ENCODE measurements at regions not wholly inside any gene's neighbourhood (a gene's known extent, or its start where the extent isn't known, plus 50 kb on each side); places are given as distances from the start of the nearest gene placed in this dataset.

GRCh38 chr1:88457197-88457596 lies 226.9 kb upstream of the PKN2 start:
- ChIA-PET POLR2A (ENCODE audit: partially characterized antibody) (no interaction called here), CTCF (ENCODE audit: partially characterized antibody) (no interaction called here)
- H3K4me3 Mint-ChIP-seq: no peak overlapping the region
- intact Hi-C loops (cut with micrococcal nuclease): no loop called here
- no peaks in the 10 kb centered on the region for H3K27me3 ChIP-seq (ENCODE audit: insufficient read depth, low read length)
- no peak overlapping the region for H3K27ac Mint-ChIP-seq
- peaks cover 0 to 3% (median under 1%) of the 10 kb centered on the region in 4 donors for H3K4me1 Mint-ChIP-seq
- no peaks in the 10 kb centered on the region for H3K36me3 ChIP-seq (ENCODE audit: insufficient read depth, low read length)
- no peaks in the 10 kb centered on the region for H3K9me3 ChIP-seq (ENCODE audit: control insufficient read depth in 1 of 2, low read length in 2 of 2)
- no peak for DNase-seq
- peaks cover 0 to 11% of the 10 kb centered on the region in 2 donors for H3K27me3 Mint-ChIP-seq
- no peak overlapping the region for H3K27ac ChIP-seq (ENCODE audit: low read depth, low read length)
- H3K9me3 Mint-ChIP-seq: peaks cover 0 to 5% (median 0%) of the 10 kb centered on the region in 8 donors
- no peaks in the 10 kb centered on the region for H3K36me3 Mint-ChIP-seq
- H3K4me1 ChIP-seq (ENCODE audit: insufficient read depth, low read length): no peaks in the 10 kb centered on the region
- no peak overlapping the region for H3K4me3 ChIP-seq (ENCODE audit: low read length in 2 of 2)

- peaks cover 0 to 7% (median under 1%) of the 10 kb centered on the region in 4 donors for H3K4me1 Mint-ChIP-seq
- no peak overlapping the region for H3K27ac ChIP-seq (ENCODE audit: low read depth, low read length)
- H3K36me3 Mint-ChIP-seq: no peaks in the 10 kb centered on the region
- no peak overlapping the region for H3K4me3 Mint-ChIP-seq
- no peak overlapping the region for H3K4me3 ChIP-seq (ENCODE audit: low read length in 2 of 2)
- no peaks in the 10 kb centered on the region for H3K9me3 ChIP-seq (ENCODE audit: control insufficient read depth in 1 of 2, low read length in 2 of 2)
- DNase-seq: no peak
- H3K27me3 Mint-ChIP-seq: peaks cover 0 to 17% of the 10 kb centered on the region in 2 donors
- intact Hi-C loops (cut with micrococcal nuclease): no loop called here
- no peaks in the 10 kb centered on the region for H3K4me1 ChIP-seq (ENCODE audit: insufficient read depth, low read length)
- H3K36me3 ChIP-seq (ENCODE audit: insufficient read depth, low read length): no peaks in the 10 kb centered on the region
- ChIA-PET POLR2A (ENCODE audit: partially characterized antibody) (no interaction called here), CTCF (ENCODE audit: partially characterized antibody) (no interaction called here)
- peaks cover 0 to 11% (median 2%) of the 10 kb centered on the region in 8 donors for H3K9me3 Mint-ChIP-seq
- no peaks in the 10 kb centered on the region for H3K27me3 ChIP-seq (ENCODE audit: insufficient read depth, low read length)
- H3K27ac Mint-ChIP-seq: no peak overlapping the region
Observed at GRCh38 chr1:88461007-88461406, 223.1 kb upstream of the PKN2 start.

GRCh38 chr1:88462096-88462487 lies 222.0 kb upstream of the PKN2 start:
- Histone ChIP-seq H3K4me1 (ENCODE audit: insufficient read depth, low read length) (no peaks in the 10 kb centered on the region), H3K9me3 (ENCODE audit: control insufficient read depth in 1 of 2, low read length in 2 of 2) (no peaks in the 10 kb centered on the region), H3K27me3 (ENCODE audit: insufficient read depth, low read length) (no peaks in the 10 kb centered on the region), H3K36me3 (ENCODE audit: insufficient read depth, low read length) (no peaks in the 10 kb centered on the region), H3K4me3 (ENCODE audit: low read length in 2 of 2) (no peak overlapping the region), H3K27ac (ENCODE audit: low read depth, low read length) (no peak overlapping the region)
- no peak overlapping the region for H3K27ac Mint-ChIP-seq
- peak overlapping the region in 1 of 8 donors; percentile 25 for H3K4me3 Mint-ChIP-seq
- CTCF ChIA-PET (ENCODE audit: partially characterized antibody): no interaction called here
- POLR2A ChIA-PET (ENCODE audit: partially characterized antibody): no interaction called here
- H3K27me3 Mint-ChIP-seq: peaks cover 0 to 17% of the 10 kb centered on the region in 2 donors
- no peaks in the 10 kb centered on the region for H3K36me3 Mint-ChIP-seq
- H3K9me3 Mint-ChIP-seq: peaks cover 0 to 11% (median 2%) of the 10 kb centered on the region in 8 donors
- intact Hi-C loops (cut with micrococcal nuclease): no loop called here
- H3K4me1 Mint-ChIP-seq: peaks cover 0 to 7% (median under 1%) of the 10 kb centered on the region in 4 donors
- DNase-seq: no peak

- Histone ChIP-seq H3K36me3 (ENCODE audit: insufficient read depth, low read length) (no peaks in the 10 kb centered on the region), H3K27ac (ENCODE audit: low read depth, low read length) (no peak overlapping the region), H3K4me1 (ENCODE audit: insufficient read depth, low read length) (no peaks in the 10 kb centered on the region), H3K4me3 (ENCODE audit: low read length in 2 of 2) (no peak overlapping the region), H3K9me3 (ENCODE audit: control insufficient read depth in 1 of 2, low read length in 2 of 2) (no peaks in the 10 kb centered on the region), H3K27me3 (ENCODE audit: insufficient read depth, low read length) (no peaks in the 10 kb centered on the region)
- intact Hi-C loops (cut with micrococcal nuclease): no loop called here
- H3K27ac Mint-ChIP-seq: no peak overlapping the region
- H3K9me3 Mint-ChIP-seq: peaks cover 0 to 11% (median 3%) of the 10 kb centered on the region in 8 donors
- H3K4me3 Mint-ChIP-seq: no peak overlapping the region
- ChIA-PET POLR2A (ENCODE audit: partially characterized antibody) (no interaction called here), CTCF (ENCODE audit: partially characterized antibody) (no interaction called here)
- DNase-seq: no peak
- H3K36me3 Mint-ChIP-seq: no peaks in the 10 kb centered on the region
- peaks cover 0 to 17% of the 10 kb centered on the region in 2 donors for H3K27me3 Mint-ChIP-seq
- H3K4me1 Mint-ChIP-seq: peaks cover 0 to 7% (median under 1%) of the 10 kb centered on the region in 4 donors
Observed at GRCh38 chr1:88462488-88463261, 221.4 kb upstream of the PKN2 start.

- Mint-ChIP-seq H3K4me1 (peaks cover 0 to 7% (median under 1%) of the 10 kb centered on the region in 4 donors), H3K27ac (no peak overlapping the region), H3K27me3 (peaks cover 0 to 17% of the 10 kb centered on the region in 2 donors), H3K4me3 (no peak overlapping the region), H3K9me3 (peaks cover 0 to 15% (median 3%) of the 10 kb centered on the region in 8 donors), H3K36me3 (no peaks in the 10 kb centered on the region)
- no peaks in the 10 kb centered on the region for H3K36me3 ChIP-seq (ENCODE audit: insufficient read depth, low read length)
- no peaks in the 10 kb centered on the region for H3K9me3 ChIP-seq (ENCODE audit: control insufficient read depth in 1 of 2, low read length in 2 of 2)
- ChIA-PET CTCF (ENCODE audit: partially characterized antibody) (no interaction called here), POLR2A (ENCODE audit: partially characterized antibody) (no interaction called here)
- H3K4me1 ChIP-seq (ENCODE audit: insufficient read depth, low read length): no peaks in the 10 kb centered on the region
- DNase-seq: no peak
- no peak overlapping the region for H3K4me3 ChIP-seq (ENCODE audit: low read length in 2 of 2)
- intact Hi-C loops (cut with micrococcal nuclease): no loop called here
- H3K27me3 ChIP-seq (ENCODE audit: insufficient read depth, low read length): no peaks in the 10 kb centered on the region
- no peak overlapping the region for H3K27ac ChIP-seq (ENCODE audit: low read depth, low read length)
Observed at GRCh38 chr1:88463401-88463985, 220.6 kb upstream of the PKN2 start.

GRCh38 chr1:88466011-88466410 lies 218.1 kb upstream of the PKN2 start:
- peaks cover 0 to 7% (median under 1%) of the 10 kb centered on the region in 4 donors for H3K4me1 Mint-ChIP-seq
- DNase-seq: no peak
- intact Hi-C loops (cut with micrococcal nuclease): no loop called here
- peaks cover 0 to 10% (median 2%) of the 10 kb centered on the region in 8 donors for H3K9me3 Mint-ChIP-seq
- ChIA-PET POLR2A (ENCODE audit: partially characterized antibody) (no interaction called here), CTCF (ENCODE audit: partially characterized antibody) (no interaction called here)
- no peaks in the 10 kb centered on the region for H3K36me3 Mint-ChIP-seq
- no peak overlapping the region for H3K27ac Mint-ChIP-seq
- Histone ChIP-seq H3K27ac (ENCODE audit: low read depth, low read length) (no peak overlapping the region), H3K4me1 (ENCODE audit: insufficient read depth, low read length) (no peaks in the 10 kb centered on the region), H3K4me3 (ENCODE audit: low read length in 2 of 2) (no peak overlapping the region), H3K27me3 (ENCODE audit: insufficient read depth, low read length) (no peaks in the 10 kb centered on the region), H3K36me3 (ENCODE audit: insufficient read depth, low read length) (no peaks in the 10 kb centered on the region), H3K9me3 (ENCODE audit: control insufficient read depth in 1 of 2, low read length in 2 of 2) (no peaks in the 10 kb centered on the region)
- no peak overlapping the region for H3K4me3 Mint-ChIP-seq
- peaks cover 0 to 12% of the 10 kb centered on the region in 2 donors for H3K27me3 Mint-ChIP-seq

- no peaks in the 10 kb centered on the region for H3K9me3 ChIP-seq (ENCODE audit: control insufficient read depth in 1 of 2, low read length in 2 of 2)
- Mint-ChIP-seq H3K9me3 (peaks cover 0 to 10% (median 2%) of the 10 kb centered on the region in 8 donors), H3K27ac (no peak overlapping the region), H3K4me3 (no peak overlapping the region), H3K4me1 (peaks cover 0 to 5% (median under 1%) of the 10 kb centered on the region in 4 donors), H3K36me3 (no peaks in the 10 kb centered on the region), H3K27me3 (peaks cover 0 to 8% of the 10 kb centered on the region in 2 donors)
- no peaks in the 10 kb centered on the region for H3K27me3 ChIP-seq (ENCODE audit: insufficient read depth, low read length)
- DNase-seq: no peak
- no peaks in the 10 kb centered on the region for H3K36me3 ChIP-seq (ENCODE audit: insufficient read depth, low read length)
- CTCF ChIA-PET (ENCODE audit: partially characterized antibody): no interaction called here
- H3K4me1 ChIP-seq (ENCODE audit: insufficient read depth, low read length): no peaks in the 10 kb centered on the region
- POLR2A ChIA-PET (ENCODE audit: partially characterized antibody): no interaction called here
- intact Hi-C loops (cut with micrococcal nuclease): no loop called here
- H3K4me3 ChIP-seq (ENCODE audit: low read length in 2 of 2): no peak overlapping the region
- H3K27ac ChIP-seq (ENCODE audit: low read depth, low read length): no peak overlapping the region
Observed at GRCh38 chr1:88466899-88467580, 217.0 kb upstream of the PKN2 start.

Data from CD4-positive, alpha-beta memory T cell (primary cell).